NCI-H446 treated with DMSO at 0.1 percent for 48 hours (cell line): ENCODE measurements at regions not wholly inside any gene's neighbourhood (a gene's known extent, or its start where the extent isn't known, plus 50 kb on each side); places are given as distances from the start of the nearest gene placed in this dataset.

ENCODE experiments used
- DNase-seq: peaks from one replicate; lab custom pipeline; 2025; lab: John Stamatoyannopoulos, UW

- DNase-seq = no peak
Measured at GRCh38 chr10:2950546-2950945, 116.8 kb upstream of the PFKP start.

- DNase-seq = no peak
Measured at GRCh38 chr10:2949948-2950354, 117.4 kb upstream of the PFKP start.

GRCh38 chr10:2949221-2949947, 118.0 kb upstream of the PFKP start:
- no peak for DNase-seq

GRCh38 chr10:2948127-2948854, 119.1 kb upstream of the PFKP start:
- DNase-seq = no peak

DNA sequence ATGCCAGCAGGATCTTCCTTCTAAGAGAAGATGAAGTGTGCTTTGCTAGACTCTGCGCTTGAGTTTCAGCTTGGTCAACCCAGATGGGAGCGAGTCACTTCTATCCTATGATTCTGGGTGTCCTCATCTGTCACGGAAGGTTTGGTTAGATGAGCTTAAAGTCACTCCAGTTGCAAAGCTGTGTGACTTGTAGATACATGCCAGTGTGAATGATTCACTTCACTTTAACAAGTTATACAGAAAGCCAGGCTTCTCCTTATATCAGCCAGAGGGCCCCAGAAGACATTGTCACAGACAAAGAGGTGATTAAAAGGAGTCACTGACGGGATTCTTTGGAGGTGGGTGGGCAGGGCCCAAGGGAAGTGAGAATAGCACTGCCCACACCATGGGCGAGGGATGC, 122.6 kb upstream of the PFKP start:
- no peak for DNase-seq

GRCh38 chr10:2943932-2944614, 123.3 kb upstream of the PFKP start:
- no peak for DNase-seq

- no peak for DNase-seq
Measured at GRCh38 chr10:2942938-2943337, 124.4 kb upstream of the PFKP start.

DNA sequence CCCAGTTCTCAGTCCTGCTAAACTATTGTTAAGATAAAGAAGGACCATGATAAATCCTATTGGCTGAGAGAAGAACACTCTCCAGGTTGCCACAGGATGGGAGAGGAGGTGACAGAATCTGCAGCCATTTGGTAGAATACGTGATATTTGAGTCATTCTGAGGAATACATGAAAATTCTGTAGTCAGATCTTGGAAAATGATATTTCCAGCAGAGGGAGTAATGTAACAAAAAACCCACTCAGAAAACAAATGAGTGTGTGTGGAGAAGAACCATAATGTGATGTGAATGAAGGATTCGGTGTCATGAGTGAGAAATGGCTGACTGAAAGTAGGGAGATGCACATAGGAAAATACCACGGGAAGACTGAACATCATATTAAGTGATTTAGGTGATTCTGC, 128.5 kb upstream of the PFKP start:
- no peak for DNase-seq

GRCh38 chr10:2936816-2937215, 130.5 kb upstream of the PFKP start:
- DNase-seq = no peak

- DNase-seq = no peak
Measured at GRCh38 chr10:2935647-2936386, 131.5 kb upstream of the PFKP start.

- DNase-seq = no peak
Measured at GRCh38 chr10:2933924-2934323, 133.4 kb upstream of the PFKP start.

DNA sequence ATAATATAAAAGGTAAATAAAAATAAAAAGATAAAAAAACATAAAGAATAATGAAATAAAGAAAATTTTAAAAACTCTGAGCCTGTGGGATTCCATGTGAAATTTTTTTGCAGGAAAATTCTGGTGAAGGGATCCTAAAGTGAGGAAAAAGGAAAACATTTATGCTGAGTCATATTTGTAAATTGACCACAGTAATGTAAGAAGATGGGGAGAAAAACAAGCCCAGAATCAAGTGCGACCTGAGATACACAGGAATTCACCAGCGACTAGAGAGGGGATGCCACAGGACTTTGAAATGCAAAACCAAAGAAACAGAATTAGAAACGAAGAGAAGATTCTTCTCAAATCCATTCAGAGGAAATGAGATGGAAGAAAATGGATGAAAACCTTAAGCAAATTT, 133.8 kb upstream of the PFKP start:
- DNase-seq = no peak

DNA sequence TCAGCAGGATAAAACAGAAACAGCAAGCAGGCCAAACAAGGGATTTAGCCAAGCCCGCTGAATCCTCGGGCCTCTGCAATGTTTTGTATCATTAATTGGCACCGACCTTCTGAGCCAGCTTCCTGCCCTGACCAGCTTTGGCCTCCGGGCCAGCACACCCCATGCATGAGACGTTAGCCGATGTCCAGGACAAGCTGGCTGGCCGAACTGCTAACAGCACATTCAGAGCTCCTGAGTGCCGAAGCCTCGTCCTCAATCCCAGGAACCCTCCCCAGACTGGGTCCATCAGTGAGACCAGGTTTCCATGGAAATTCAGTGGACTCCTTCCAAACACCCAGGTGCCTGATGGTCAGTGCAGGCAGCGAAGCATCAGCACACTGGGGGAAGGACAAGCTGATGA, 134.3 kb upstream of the PFKP start:
- no peak for DNase-seq

DNA sequence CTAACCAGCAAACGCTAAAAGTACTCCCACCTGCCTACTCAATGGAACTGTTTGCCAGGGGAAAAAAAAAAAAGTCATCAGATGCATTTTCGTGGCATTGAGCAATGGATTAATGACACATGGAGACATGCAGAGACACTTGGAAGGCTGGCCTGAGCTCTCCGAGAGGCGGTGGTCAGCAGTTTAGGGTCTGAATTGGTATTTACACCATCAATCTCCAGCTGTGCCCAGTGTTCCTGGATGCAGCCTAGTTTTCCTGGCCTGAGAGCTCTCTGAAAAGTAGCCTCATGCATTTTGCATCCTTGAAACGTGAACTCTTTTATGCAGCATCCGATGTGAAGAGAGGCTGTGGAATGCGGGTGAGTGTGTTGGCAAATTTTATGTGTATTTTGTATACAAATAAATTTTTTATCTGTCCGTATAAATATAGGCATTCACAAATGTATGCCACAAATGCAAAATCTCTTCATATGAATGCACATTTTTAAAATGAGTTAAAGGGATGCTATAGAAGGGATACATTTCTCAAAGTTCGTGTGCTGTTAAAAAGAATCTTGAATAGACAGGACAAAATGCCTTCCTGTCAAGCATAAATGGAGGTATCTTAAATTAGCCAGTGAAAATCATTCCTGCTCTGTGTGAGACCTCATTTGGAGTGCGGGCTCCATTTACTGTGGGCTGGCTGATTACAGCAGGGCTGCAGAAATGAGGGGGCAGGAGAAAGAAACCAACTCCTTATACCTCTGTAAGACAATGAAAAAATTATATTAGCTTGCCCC, 137.7 kb upstream of the PFKP start:
- no peak for DNase-seq

DNA sequence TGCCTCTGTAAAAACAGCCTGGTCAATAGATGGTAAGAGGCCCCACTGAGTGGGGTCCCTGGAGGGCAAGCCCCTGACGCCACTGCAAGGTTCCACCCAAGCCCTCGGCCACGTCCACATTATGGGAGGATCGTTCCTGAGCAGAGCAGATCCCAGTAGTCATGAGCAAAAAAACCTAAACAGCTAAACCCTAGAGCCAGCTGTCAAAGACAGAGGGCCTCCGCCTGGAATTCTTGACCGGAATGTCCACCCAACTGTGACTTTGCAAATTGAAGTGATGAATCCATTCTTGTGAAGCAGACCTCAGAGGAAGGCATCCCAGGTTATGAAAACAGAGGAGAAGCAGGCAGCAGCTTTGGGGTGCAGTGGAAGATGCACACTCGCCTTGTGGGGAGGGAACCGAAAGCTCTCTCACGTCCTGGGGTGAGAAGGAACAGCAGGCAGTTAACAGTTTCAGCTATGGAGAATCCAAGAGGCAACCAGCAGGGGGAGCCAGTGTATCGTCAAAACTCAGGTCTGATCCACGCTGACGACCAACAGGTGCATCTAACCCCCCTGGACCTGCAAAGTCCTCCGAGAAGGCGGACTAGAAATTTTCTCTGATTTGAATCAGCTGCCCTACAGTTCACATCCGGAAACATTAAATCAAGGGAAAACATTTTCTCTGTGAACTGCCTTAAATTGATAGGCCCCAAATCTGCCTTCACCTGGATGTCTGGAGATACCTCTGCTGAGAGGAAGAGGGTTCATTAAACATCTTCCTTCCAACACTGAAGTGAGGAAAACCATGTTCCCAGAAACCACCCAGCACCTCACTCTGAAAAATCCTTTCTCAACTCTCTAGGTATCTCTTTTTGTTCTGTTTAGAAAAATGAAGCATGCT, 139.1 kb upstream of the PFKP start:
- DNase-seq = no peak

GRCh38 chr10:2926918-2927660, 140.3 kb upstream of the PFKP start:
- DNase-seq = no peak

DNA sequence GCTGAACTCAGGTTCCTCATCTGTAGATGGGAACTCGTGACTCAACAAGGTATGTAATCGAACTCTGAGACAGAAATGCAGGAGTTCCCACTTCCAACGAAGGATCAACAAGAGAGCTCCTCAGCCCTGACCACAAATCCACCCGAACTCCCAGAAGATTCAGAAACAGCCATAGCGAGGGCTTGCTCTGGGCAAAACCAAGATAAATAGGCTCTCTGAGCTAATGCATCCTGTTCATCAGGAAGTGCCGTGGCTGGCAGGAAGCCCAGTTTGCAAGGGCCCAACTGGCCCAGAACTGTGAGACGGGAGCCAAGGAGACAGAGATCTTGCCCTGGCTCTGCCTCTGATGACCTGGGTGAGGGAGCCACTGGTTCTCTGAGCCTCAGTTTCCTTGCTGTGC, 141.7 kb upstream of the PFKP start:
- no peak for DNase-seq

DNA sequence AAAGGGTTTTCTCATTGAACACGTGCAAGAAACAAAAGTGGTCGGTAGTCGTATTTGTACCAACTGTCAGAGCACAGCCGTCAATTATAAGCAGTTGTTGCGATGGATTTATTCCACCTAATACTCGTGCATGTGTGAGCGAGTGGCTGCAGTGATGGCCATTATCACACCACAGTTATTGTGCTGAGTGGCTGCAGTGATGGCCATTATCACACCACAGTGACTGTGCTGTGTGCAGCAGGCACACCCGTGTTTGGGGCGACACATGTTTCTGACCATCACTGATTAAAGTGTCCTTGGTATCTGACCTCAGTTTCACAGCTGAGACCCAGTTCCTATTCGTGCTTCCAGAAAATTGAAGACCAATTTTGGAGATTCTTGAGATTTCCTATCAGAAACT, 142.9 kb upstream of the PFKP start:
- no peak for DNase-seq

DNA sequence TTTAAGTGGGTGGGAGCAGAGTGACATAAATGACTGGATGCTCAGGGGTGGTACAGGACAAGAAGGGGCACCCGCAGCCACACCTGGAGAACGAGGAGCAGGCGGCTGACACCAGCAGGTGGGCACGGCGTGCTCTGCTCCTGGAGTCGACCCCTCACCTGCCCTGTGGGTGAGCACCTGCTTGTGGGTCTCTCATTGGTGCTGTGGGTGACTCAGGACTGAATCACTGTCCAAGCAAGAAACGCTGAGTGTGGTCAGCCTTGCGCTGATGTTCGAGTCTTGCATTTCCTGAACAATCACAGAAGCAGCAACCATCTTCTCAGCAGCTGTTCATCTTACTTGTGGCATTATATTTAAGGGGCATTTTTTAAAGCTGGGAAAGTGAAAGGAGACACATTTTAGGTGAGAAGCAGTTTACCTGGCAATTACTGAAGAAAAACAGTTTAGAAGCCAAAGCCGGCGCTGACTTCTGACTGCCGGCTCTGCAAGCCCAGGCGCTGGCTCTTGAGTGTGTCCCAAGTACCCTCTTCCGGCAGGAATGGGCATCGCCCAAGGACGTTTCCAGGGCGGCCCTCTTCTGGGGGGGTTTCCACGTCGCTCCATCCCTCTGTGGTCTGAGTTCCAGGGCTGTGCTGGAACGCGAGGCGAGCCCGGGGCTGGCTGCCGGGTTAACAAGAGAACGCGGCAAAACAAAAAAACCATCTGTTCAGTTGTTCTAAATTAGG, 145.2 kb upstream of the PFKP start:
- DNase-seq = no peak
